Karpas-422 (cell line): ENCODE measurements at regions not wholly inside any gene's neighbourhood (a gene's known extent, or its start where the extent isn't known, plus 50 kb on each side); places are given as distances from the start of the nearest gene placed in this dataset.
"Not testable (repeated sequence)": the region's sequence is repeated elsewhere in the genome, so short reads cannot be mapped to it uniquely, and the experiment has no call there.

Experiments
- DNase-seq: peaks from one replicate; pipeline ENCODE4 v3.0.0-alpha.2; 2015
- H2AFZ ChIP-seq: fragments of 200-600 bp; sonication (generic); 2 replicates; pipeline ENCODE4 v1.6.1; 2014; ENCODE audit warnings: antibody characterized with exemption, low read length, mixed read lengths
- H3K27ac ChIP-seq: fragments of 200-600 bp; sonication (generic); 2 replicates; pipeline ENCODE4 v1.5.1; 2014; ENCODE audit warnings: mild to moderate bottlenecking, low read length, moderate library complexity
- H3K27me3 ChIP-seq: fragments of 200-600 bp; sonication (generic); 2 replicates; pipeline ENCODE4 v1.6.1; 2014; ENCODE audit warnings: low read length, mixed read lengths
- H3K36me3 ChIP-seq: fragments of 200-600 bp; sonication (generic); 2 replicates; pipeline ENCODE4 v1.6.1; 2014; ENCODE audit warnings: low read length, mixed read lengths; ENCODE audit not compliant: insufficient read depth
- H3K4me1 ChIP-seq: fragments of 200-600 bp; sonication (generic); 2 replicates; pipeline ENCODE4 v1.6.1; 2014; ENCODE audit warnings: mild to moderate bottlenecking, low read length, mixed read lengths
- H3K4me2 ChIP-seq: fragments of 200-600 bp; sonication (generic); 2 replicates; pipeline ENCODE4 v1.6.1; 2014; ENCODE audit warnings: low read length, low read depth, mild to moderate bottlenecking; ENCODE audit not compliant: poor library complexity, severe bottlenecking
- H3K4me3 ChIP-seq: fragments of 200-600 bp; sonication (generic); 2 replicates; pipeline ENCODE4 v1.5.1; 2014; ENCODE audit warnings: mild to moderate bottlenecking, antibody characterized with exemption, low read length, mixed read lengths
- H3K79me2 ChIP-seq: fragments of 200-600 bp; sonication (generic); 2 replicates; pipeline ENCODE4 v1.6.1; 2014; ENCODE audit warnings: mild to moderate bottlenecking, low read length, mixed read lengths
- H3K9ac ChIP-seq: fragments of 200-600 bp; sonication (generic); 2 replicates; pipeline ENCODE4 v1.6.0; 2014; ENCODE audit warnings: low read length
- H3K9me2 ChIP-seq: fragments of 200-600 bp; sonication (generic), shearing (Covaris generic); replicated peaks from 2 replicates; pipeline ENCODE4 v1.6.0; 2014; ENCODE audit warnings: mild to moderate bottlenecking, low read length, moderate library complexity; ENCODE audit not compliant: insufficient read depth
- H3K9me3 ChIP-seq: fragments of 300-700, 200-600 bp; sonication (generic); 2 replicates; pipeline ENCODE4 v1.6.1; 2014; ENCODE audit warnings: low read length, mixed read lengths
- H4K20me1 ChIP-seq: fragments of 200-600 bp; sonication (generic); 2 replicates; pipeline ENCODE4 v1.6.1; 2014; ENCODE audit warnings: mild to moderate bottlenecking, antibody characterized with exemption, low read length, low read depth; ENCODE audit not compliant: insufficient read depth

DNA sequence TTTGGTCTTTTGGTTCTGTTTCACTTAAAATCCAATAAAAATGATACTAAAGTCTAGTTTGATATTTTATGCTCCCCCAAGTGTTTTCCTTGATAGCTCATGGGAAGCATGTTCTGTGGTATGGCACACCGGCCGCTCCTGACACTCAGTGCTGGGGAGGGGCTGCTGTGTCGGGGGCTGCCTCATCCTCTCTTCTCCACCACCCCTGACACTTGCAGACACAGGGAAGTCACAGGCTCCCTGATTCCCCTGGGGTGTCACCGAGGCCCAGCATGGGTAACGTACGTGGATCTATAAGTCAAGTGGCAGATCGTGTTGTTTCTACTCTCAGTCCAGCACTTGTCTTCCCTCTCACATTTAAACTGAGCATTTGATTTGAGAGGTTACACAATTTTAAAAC lies 508.6 kb downstream of the TNS3 start:
- Histone ChIP-seq H3K36me3 (no peaks in the 10 kb centered on the region), H3K9me2 (no peaks in the 10 kb centered on the region), H3K9ac (no peak overlapping the region), H3K4me2 (no peak overlapping the region), H3K79me2 (no peaks in the 10 kb centered on the region), H4K20me1 (no peaks in the 10 kb centered on the region), H3K9me3 (no peaks in the 10 kb centered on the region), H3K27me3 (no peaks in the 10 kb centered on the region), H3K4me3 (no peak overlapping the region), H2AFZ (no peak overlapping the region), H3K4me1 (no peaks in the 10 kb centered on the region), H3K27ac (no peak overlapping the region)
- DNase-seq: no peak

DNA sequence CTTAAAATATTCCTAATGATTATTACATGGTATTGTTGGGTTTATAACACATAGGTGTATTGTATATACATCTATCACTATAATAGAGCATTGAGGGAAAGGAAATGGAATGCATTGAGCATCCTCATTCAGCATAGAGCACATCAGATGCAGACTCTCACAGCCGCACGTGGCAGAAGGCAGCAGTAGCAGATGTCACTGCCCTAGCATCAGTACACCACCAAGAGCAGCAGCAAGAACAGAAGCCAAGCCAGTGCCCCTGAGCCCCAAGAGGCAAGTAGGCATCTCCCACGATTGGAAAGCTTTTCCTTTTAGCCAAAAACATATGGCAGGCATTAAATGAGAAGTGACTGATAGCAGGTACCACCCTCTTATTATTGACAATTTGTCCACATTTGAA lies 510.0 kb downstream of the TNS3 start:
- H3K27me3 ChIP-seq: no peaks in the 10 kb centered on the region
- H3K4me1 ChIP-seq: no peaks in the 10 kb centered on the region
- H3K4me2 ChIP-seq: no peak overlapping the region
- no peaks in the 10 kb centered on the region for H3K79me2 ChIP-seq
- H4K20me1 ChIP-seq: no peaks in the 10 kb centered on the region
- H3K27ac ChIP-seq: no peak overlapping the region
- H3K9me2 ChIP-seq: no peaks in the 10 kb centered on the region
- no peaks in the 10 kb centered on the region for H3K9me3 ChIP-seq
- DNase-seq: no peak
- no peaks in the 10 kb centered on the region for H3K36me3 ChIP-seq
- no peak overlapping the region for H3K9ac ChIP-seq
- no peak overlapping the region for H3K4me3 ChIP-seq
- no peak overlapping the region for H2AFZ ChIP-seq

- H3K27me3 ChIP-seq: no peaks in the 10 kb centered on the region
- no peaks in the 10 kb centered on the region for H3K4me1 ChIP-seq
- no peak overlapping the region for H3K27ac ChIP-seq
- H3K9me2 ChIP-seq: no peaks in the 10 kb centered on the region
- no peak overlapping the region for H3K4me2 ChIP-seq
- H3K9ac ChIP-seq: no peak overlapping the region
- H2AFZ ChIP-seq: no peak overlapping the region
- no peak overlapping the region for H3K4me3 ChIP-seq
- no peaks in the 10 kb centered on the region for H3K79me2 ChIP-seq
- no peaks in the 10 kb centered on the region for H3K9me3 ChIP-seq
- no peak for DNase-seq
- H4K20me1 ChIP-seq: no peaks in the 10 kb centered on the region
- H3K36me3 ChIP-seq: no peaks in the 10 kb centered on the region
These were observed 512.4 kb downstream of the TNS3 start for GRCh38 chr7:47069385-47070076.

DNA sequence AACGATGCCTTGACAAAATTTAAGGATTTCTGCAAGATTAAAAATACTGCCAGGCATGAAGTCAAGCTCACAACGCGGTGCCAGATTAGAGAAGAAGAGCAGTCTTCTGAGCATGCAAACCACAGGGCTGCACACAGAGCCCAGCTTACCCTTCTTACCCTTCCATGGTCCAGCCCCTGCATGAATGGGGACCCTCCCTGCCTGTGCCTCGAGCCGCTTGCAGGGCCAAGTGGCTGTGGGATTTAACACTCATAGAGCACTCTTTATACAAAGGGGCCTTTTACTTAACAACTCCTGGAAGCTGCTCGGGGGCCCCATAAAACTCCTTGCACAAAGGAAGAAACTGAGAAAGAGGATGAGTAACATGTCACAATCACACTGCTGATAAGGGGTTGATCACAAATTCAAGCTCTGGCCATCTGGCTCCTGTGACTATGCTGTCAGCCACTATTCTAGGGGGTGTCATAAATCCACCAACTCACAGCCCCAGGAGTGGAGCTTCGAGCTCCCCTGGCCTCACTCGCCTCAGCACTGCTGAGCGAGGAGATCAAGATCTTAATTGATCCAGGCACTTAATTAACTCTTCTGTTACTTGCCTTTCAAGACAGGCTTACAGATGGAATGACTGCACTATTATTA lies 514.8 kb downstream of the TNS3 start:
- H3K4me2 ChIP-seq: no peak overlapping the region
- no peak for DNase-seq
- H3K9me3 ChIP-seq: no peaks in the 10 kb centered on the region
- H3K9me2 ChIP-seq: no peaks in the 10 kb centered on the region
- no peaks in the 10 kb centered on the region for H3K36me3 ChIP-seq
- no peaks in the 10 kb centered on the region for H3K79me2 ChIP-seq
- H3K27me3 ChIP-seq: no peaks in the 10 kb centered on the region
- no peak overlapping the region for H3K4me3 ChIP-seq
- no peak overlapping the region for H3K27ac ChIP-seq
- H3K9ac ChIP-seq: no peak overlapping the region
- no peaks in the 10 kb centered on the region for H3K4me1 ChIP-seq
- H4K20me1 ChIP-seq: no peaks in the 10 kb centered on the region
- no peak overlapping the region for H2AFZ ChIP-seq

DNA sequence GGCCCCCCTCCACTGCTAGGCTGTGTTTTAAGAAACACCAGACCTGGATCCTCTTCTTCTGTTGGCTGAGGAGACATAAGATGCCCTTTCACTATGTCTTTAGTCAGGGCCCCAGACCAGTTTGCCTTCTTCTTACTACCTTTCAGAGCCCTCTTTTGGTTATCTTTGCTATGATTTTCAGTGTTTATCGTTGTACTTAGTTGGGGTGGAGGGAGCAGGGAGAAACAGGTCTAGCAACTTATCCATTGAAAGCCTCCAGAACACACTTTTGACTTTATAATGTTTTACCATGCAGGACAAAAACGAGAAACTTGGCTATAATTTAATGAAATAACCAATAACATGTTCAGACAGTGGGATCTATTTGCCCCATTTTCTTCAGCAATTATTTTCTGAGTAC lies 525.2 kb downstream of the TNS3 start:
- no peak overlapping the region for H3K27ac ChIP-seq
- H3K9me2 ChIP-seq: no peaks in the 10 kb centered on the region
- no peaks in the 10 kb centered on the region for H3K36me3 ChIP-seq
- no peaks in the 10 kb centered on the region for H3K4me1 ChIP-seq
- no peaks in the 10 kb centered on the region for H3K27me3 ChIP-seq
- no peaks in the 10 kb centered on the region for H3K9me3 ChIP-seq
- H4K20me1 ChIP-seq: no peaks in the 10 kb centered on the region
- no peaks in the 10 kb centered on the region for H3K79me2 ChIP-seq
- DNase-seq: no peak
- no peak overlapping the region for H3K4me3 ChIP-seq
- H2AFZ ChIP-seq: no peak overlapping the region
- H3K9ac ChIP-seq: no peak overlapping the region
- no peak overlapping the region for H3K4me2 ChIP-seq

GRCh38 chr7:47052541-47053208 lies 529.2 kb downstream of the TNS3 start:
- H3K79me2 ChIP-seq, DNase-seq, H3K27me3 ChIP-seq, H2AFZ ChIP-seq, H3K36me3 ChIP-seq, H3K9ac ChIP-seq, H3K9me2 ChIP-seq, H3K4me1 ChIP-seq, H3K27ac ChIP-seq, H3K4me3 ChIP-seq, H3K9me3 ChIP-seq, H4K20me1 ChIP-seq, H3K4me2 ChIP-seq: not testable (repeated sequence)

- Histone ChIP-seq H3K9me2 (no peaks in the 10 kb centered on the region), H3K9me3 (no peaks in the 10 kb centered on the region), H4K20me1 (no peaks in the 10 kb centered on the region), H3K36me3 (no peaks in the 10 kb centered on the region), H3K4me1 (no peaks in the 10 kb centered on the region), H3K4me3 (no peak overlapping the region), H2AFZ (no peak overlapping the region), H3K79me2 (no peaks in the 10 kb centered on the region), H3K27me3 (no peaks in the 10 kb centered on the region), H3K4me2 (no peak overlapping the region), H3K9ac (no peak overlapping the region), H3K27ac (no peak overlapping the region)
- no peak for DNase-seq
These were observed 532.6 kb downstream of the TNS3 start for GRCh38 chr7:47049234-47049774.

- no peak overlapping the region for H3K4me3 ChIP-seq
- H3K27me3 ChIP-seq: no peaks in the 10 kb centered on the region
- no peak overlapping the region for H3K27ac ChIP-seq
- no peaks in the 10 kb centered on the region for H3K36me3 ChIP-seq
- no peaks in the 10 kb centered on the region for H4K20me1 ChIP-seq
- H3K9ac ChIP-seq: no peak overlapping the region
- no peaks in the 10 kb centered on the region for H3K79me2 ChIP-seq
- H3K4me2 ChIP-seq: no peak overlapping the region
- no peaks in the 10 kb centered on the region for H3K4me1 ChIP-seq
- H3K9me2 ChIP-seq: no peaks in the 10 kb centered on the region
- H3K9me3 ChIP-seq: no peaks in the 10 kb centered on the region
- no peak for DNase-seq
- no peak overlapping the region for H2AFZ ChIP-seq
These were observed 534.5 kb downstream of the TNS3 start for GRCh38 chr7:47047384-47047783.
